ENCODE measurements at regions not wholly inside any gene's neighbourhood (a gene's known extent, or its start where the extent isn't known, plus 50 kb on each side); places are given as distances from the start of the nearest gene placed in this dataset.

DNA sequence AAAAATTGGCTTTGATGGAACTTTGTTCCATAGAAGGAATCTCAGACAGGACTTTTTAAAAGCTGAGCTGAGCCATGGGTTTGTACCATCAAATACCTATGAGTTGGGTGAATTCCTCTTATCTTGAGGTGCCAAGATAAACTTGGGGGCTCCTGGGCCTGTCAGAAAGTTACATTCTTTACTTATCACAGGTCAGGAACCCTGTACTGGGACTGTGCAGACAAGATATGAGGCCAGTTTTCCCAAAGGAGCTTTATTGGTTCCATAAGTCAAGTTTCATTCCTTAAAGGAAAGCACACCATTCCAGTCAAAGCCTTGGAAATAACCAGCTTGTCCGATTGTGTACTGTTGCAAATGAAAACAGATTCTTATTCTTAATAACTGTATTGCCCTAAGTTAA is 72.4 kb upstream of the PACRGL start:
- Histone ChIP-seq H3K4me3 (ENCODE audit: low read length) (no peak overlapping the region), H3K27me3 (ENCODE audit: control insufficient read depth, insufficient read depth, low read length) (no peaks in the 10 kb centered on the region), H3K4me1 (ENCODE audit: control insufficient read depth, insufficient read depth, low read length) (peaks cover 2% of the 10 kb centered on the region), H3K9me3 (ENCODE audit: control insufficient read depth, insufficient read depth, low read length) (no peaks in the 10 kb centered on the region), H3K36me3 (ENCODE audit: control insufficient read depth, insufficient read depth, low read length) (no peaks in the 10 kb centered on the region), H3K27ac (ENCODE audit: low read length) (no peak overlapping the region)
- WGBS (ENCODE audit: insufficient coverage), result 90% methylated on average over 1 of the region's 1 CpG
- DNase-seq (no peak), ATAC-seq (no peak)
- Mint-ChIP-seq H3K36me3 (no peaks in the 10 kb centered on the region), H3K27ac (no peak overlapping the region), H3K4me3 (no peak overlapping the region), H3K27me3 (ENCODE audit: low read depth in 2 of 2) (peaks cover 0 to 4% of the 10 kb centered on the region in 2 donors), H3K9me3 (no peaks in the 10 kb centered on the region), H3K4me1 (no peaks in the 10 kb centered on the region)
- TF ChIP-seq, protein P1, sequence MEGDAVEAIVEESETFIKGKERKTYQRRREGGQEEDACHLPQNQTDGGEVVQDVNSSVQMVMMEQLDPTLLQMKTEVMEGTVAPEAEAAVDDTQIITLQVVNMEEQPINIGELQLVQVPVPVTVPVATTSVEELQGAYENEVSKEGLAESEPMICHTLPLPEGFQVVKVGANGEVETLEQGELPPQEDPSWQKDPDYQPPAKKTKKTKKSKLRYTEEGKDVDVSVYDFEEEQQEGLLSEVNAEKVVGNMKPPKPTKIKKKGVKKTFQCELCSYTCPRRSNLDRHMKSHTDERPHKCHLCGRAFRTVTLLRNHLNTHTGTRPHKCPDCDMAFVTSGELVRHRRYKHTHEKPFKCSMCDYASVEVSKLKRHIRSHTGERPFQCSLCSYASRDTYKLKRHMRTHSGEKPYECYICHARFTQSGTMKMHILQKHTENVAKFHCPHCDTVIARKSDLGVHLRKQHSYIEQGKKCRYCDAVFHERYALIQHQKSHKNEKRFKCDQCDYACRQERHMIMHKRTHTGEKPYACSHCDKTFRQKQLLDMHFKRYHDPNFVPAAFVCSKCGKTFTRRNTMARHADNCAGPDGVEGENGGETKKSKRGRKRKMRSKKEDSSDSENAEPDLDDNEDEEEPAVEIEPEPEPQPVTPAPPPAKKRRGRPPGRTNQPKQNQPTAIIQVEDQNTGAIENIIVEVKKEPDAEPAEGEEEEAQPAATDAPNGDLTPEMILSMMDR (IDR thresholded peaks at IDR 0.05), result no peak
- intact Hi-C loops (cut with micrococcal nuclease), result no loop called here

DNA sequence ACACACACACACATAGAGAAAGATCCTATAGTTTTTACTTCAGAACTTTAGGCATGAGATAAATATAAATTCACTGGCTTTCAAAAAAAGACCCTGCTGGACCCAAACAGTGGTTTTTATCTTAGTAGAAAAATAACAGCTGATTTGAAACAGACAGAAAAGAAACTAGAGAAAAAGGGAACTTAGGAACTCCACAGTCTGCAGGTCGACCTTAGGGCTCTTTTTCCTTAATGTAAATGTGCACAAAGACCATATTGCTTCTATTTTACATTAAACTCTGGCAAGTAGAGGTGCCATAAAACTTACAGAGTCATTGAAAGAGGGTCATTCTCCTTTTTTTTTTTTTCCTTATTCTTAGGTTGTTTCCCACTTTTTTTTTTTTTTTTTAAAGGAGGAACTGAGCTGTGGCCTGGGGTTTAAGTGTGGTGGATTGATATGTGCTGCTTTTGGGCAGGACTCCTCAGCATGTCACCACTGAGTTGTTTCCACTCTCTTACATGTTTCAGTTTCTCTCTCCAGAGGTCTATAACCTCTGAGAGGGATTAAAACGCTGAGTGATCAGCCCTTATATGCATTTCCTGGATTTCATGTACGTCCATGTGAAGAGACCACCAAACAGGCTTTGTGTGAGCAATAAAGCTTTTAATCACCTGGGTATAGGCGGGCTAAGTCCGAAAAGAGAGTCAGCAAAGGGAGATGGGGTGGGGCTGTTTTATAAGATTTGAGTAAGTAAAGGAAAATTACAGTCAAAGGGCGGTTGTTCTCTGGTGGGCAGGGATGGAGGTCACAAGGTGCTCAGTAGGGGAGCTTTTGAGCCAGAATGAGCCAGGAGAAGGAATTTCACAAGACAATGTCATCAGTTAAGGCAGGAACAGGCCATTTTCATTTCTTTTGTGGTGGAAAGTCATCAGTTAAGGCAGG is 70.8 kb upstream of the PACRGL start:
- Histone ChIP-seq H3K9me3 (ENCODE audit: control insufficient read depth, insufficient read depth, low read length) (no peaks in the 10 kb centered on the region), H3K27ac (ENCODE audit: low read length) (no peak overlapping the region), H3K4me3 (ENCODE audit: low read length) (no peak overlapping the region), H3K27me3 (ENCODE audit: control insufficient read depth, insufficient read depth, low read length) (no peaks in the 10 kb centered on the region), H3K36me3 (ENCODE audit: control insufficient read depth, insufficient read depth, low read length) (no peaks in the 10 kb centered on the region), H3K4me1 (ENCODE audit: control insufficient read depth, insufficient read depth, low read length) (peaks cover 2% of the 10 kb centered on the region)
- Mint-ChIP-seq H3K4me1 (no peaks in the 10 kb centered on the region), H3K27ac (no peak overlapping the region), H3K27me3 (ENCODE audit: low read depth in 2 of 2) (no peaks in the 10 kb centered on the region), H3K9me3 (peaks cover 0 to 3% of the 10 kb centered on the region in 2 donors), H3K4me3 (no peak overlapping the region), H3K36me3 (no peaks in the 10 kb centered on the region)
- ATAC-seq (no peak), DNase-seq (no peak)
- TF ChIP-seq, protein P1 (IDR thresholded peaks at IDR 0.05), result no peak
- WGBS (ENCODE audit: insufficient coverage), result 43% methylated on average over 6 of the region's 6 CpGs
- intact Hi-C loops (cut with micrococcal nuclease), result no loop called here

DNA sequence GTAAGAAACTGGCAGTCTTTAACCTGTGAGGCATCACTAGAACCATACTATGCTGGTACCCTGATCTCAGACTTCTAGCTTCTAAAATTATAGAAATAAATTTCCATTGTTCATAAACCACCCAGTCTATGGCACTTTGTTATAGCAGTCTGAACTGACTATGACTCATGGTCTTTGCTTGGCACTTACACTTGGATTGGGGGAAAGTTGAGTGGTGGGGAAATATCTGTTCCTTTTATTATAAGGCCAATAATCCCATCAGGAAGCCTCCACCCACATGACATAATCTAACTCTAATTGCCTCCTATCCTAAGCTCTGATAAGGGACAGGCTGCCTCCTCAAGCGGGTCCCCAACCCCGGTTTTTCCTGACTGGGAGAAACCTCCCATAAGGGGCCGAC is 61.4 kb upstream of the PACRGL start:
- H3K9me3 Mint-ChIP-seq, result peaks cover 0 to 2% of the 10 kb centered on the region in 2 donors

More for the DNA sequence above, 61.4 kb upstream of the PACRGL start:
- WGBS (ENCODE audit: insufficient coverage), result 92% methylated on average over 3 of the region's 3 CpGs
- H3K27ac ChIP-seq (ENCODE audit: low read length), result no peak overlapping the region
- no peak overlapping the region for H3K4me3 ChIP-seq (ENCODE audit: low read length)
- no peaks in the 10 kb centered on the region for H3K4me1 ChIP-seq (ENCODE audit: control insufficient read depth, insufficient read depth, low read length)
- Mint-ChIP-seq H3K36me3 (no peaks in the 10 kb centered on the region), H3K27me3 (ENCODE audit: low read depth in 2 of 2) (peaks cover 0 to 3% of the 10 kb centered on the region in 2 donors), H3K4me3 (no peak overlapping the region), H3K4me1 (no peaks in the 10 kb centered on the region), H3K27ac (no peak overlapping the region)
- H3K27me3 ChIP-seq (ENCODE audit: control insufficient read depth, insufficient read depth, low read length), result no peaks in the 10 kb centered on the region
- H3K9me3 ChIP-seq (ENCODE audit: control insufficient read depth, insufficient read depth, low read length), result no peaks in the 10 kb centered on the region
- TF ChIP-seq, protein P1 (IDR thresholded peaks at IDR 0.05), result no peak
- ATAC-seq (no peak), DNase-seq (no peak)
- H3K36me3 ChIP-seq (ENCODE audit: control insufficient read depth, insufficient read depth, low read length), result no peaks in the 10 kb centered on the region
- intact Hi-C loops (cut with micrococcal nuclease), result no loop called here

Measured in natural killer cell (primary cell).